Hepatocyte (in vitro differentiated cells): ENCODE measurements at regions not wholly inside any gene's neighbourhood (a gene's known extent, or its start where the extent isn't known, plus 50 kb on each side); places are given as distances from the start of the nearest gene placed in this dataset.

ENCODE experiments used
- CTCF ChIP-seq: fragments of 200-600 bp; sonication (generic); IDR thresholded peaks from 2 replicates; pipeline ENCODE4 v1.5.1; 2016; ENCODE audit warnings: antibody characterized with exemption, mild to moderate bottlenecking; ENCODE audit not compliant: poor library complexity
- EZH2 ChIP-seq: fragments of 200-600 bp; sonication (generic); IDR thresholded peaks from 2 replicates; pipeline ENCODE4 v1.6.1; 2016; ENCODE audit warnings: antibody characterized with exemption, mild to moderate bottlenecking, borderline replicate concordance
- EZH2phosphoT487 ChIP-seq: fragments of 200-600 bp; sonication (generic); IDR thresholded peaks from one replicate; pipeline ENCODE4 v1.6.1; 2018; ENCODE audit warnings: antibody characterized with exemption, mild to moderate bottlenecking, low read depth, moderate library complexity; ENCODE audit not compliant: unreplicated experiment, severe bottlenecking

DNA sequence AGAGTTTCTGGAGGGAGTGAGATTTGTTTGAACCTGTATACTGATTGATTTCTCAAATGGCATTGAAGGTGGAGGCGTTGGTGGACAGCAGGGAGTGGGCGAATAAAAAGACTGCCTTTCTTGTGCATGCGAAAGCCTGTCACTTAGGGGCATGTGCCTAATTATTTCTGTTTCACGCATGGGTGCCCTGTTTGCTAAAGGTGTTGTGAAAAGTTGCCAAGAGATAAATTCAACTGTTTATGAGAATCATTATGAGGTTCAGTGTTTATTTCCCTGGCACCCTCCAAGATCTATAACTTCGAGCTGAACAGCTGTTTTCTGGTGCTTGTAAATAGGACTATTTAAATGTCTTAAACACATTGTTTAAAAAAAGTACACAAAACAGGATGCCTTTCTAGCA is 67.4 kb upstream of the DMRTA1 start:
- TF ChIP-seq CTCF (no peak), EZH2phosphoT487 (no peak), EZH2 (no peak)
